PC-9 (cell line): ENCODE measurements at regions not wholly inside any gene's neighbourhood (a gene's known extent, or its start where the extent isn't known, plus 50 kb on each side); places are given as distances from the start of the nearest gene placed in this dataset.

Experiments used
- EZH2 ChIP-seq: fragments of 200-600 bp; sonication (generic); IDR thresholded peaks from 2 replicates; pipeline ENCODE4 v1.8.0; 2017; ENCODE audit warnings: antibody characterized with exemption, low read depth
- TF ChIP-seq, protein P1 (sequence below): fragments of 200-600 bp; sonication (generic); conservative IDR thresholded peaks from 2 replicates; pipeline ENCODE4 v1.6.1; 2017; ENCODE audit warnings: mixed run types, antibody characterized with exemption, mild to moderate bottlenecking, moderate library complexity

- TF ChIP-seq, protein P1, sequence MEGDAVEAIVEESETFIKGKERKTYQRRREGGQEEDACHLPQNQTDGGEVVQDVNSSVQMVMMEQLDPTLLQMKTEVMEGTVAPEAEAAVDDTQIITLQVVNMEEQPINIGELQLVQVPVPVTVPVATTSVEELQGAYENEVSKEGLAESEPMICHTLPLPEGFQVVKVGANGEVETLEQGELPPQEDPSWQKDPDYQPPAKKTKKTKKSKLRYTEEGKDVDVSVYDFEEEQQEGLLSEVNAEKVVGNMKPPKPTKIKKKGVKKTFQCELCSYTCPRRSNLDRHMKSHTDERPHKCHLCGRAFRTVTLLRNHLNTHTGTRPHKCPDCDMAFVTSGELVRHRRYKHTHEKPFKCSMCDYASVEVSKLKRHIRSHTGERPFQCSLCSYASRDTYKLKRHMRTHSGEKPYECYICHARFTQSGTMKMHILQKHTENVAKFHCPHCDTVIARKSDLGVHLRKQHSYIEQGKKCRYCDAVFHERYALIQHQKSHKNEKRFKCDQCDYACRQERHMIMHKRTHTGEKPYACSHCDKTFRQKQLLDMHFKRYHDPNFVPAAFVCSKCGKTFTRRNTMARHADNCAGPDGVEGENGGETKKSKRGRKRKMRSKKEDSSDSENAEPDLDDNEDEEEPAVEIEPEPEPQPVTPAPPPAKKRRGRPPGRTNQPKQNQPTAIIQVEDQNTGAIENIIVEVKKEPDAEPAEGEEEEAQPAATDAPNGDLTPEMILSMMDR = no peak
- no peak for TF ChIP-seq EZH2
These were observed 315.8 kb upstream of the MGMT start for GRCh38 chr10:129151281-129151680.
